ENCODE measurements at regions not wholly inside any gene's neighbourhood (a gene's known extent, or its start where the extent isn't known, plus 50 kb on each side); places are given as distances from the start of the nearest gene placed in this dataset.

- H3K4me1 ChIP-seq (ENCODE audit: control insufficient read depth, insufficient read depth, low read length): no peaks in the 10 kb centered on the region
- no peaks in the 10 kb centered on the region for H4K20me1 ChIP-seq (ENCODE audit: insufficient read depth, low read length)
- no peak overlapping the region for H3K27ac ChIP-seq (ENCODE audit: insufficient read depth, low read length)
- H2AK9ac ChIP-seq (replicated peaks; ENCODE audit: low read depth, low read length, poor library complexity): no peak overlapping the region
- no peak overlapping the region for H3K23ac ChIP-seq (ENCODE audit: low read depth, low read length)
- H2AFZ ChIP-seq (replicated peaks; ENCODE audit: low read length, poor library complexity): no peak overlapping the region
- no CpG with 5 or more reads among the region's 2 CpGs for WGBS, 2 experiments (ENCODE audit: extremely low coverage in 2 of 2, insufficient read length in 1 of 2)
- H2BK120ac ChIP-seq (ENCODE audit: low read depth, low read length): no peak overlapping the region
- no peak overlapping the region for H4K5ac ChIP-seq (ENCODE audit: low read depth, low read length)
- TF ChIP-seq FOS (IDR thresholded peaks at IDR 0.05; ENCODE audit: low read depth, low read length) (no peak), RFX5 (IDR thresholded peaks at IDR 0.05; ENCODE audit: low read depth, low read length) (no peak)
- no peaks in the 10 kb centered on the region for H3K9me1 ChIP-seq (ENCODE audit: insufficient read depth, low read length)
- H3K9me3 ChIP-seq (ENCODE audit: control insufficient read depth, insufficient read depth, low read length): peaks cover 6% of the 10 kb centered on the region
- no peak overlapping the region for H2BK5ac ChIP-seq (ENCODE audit: low read depth, low read length, poor library complexity, severe bottlenecking)
- H3K79me1 ChIP-seq (ENCODE audit: low read depth in 1 of 2, low read length in 2 of 2): no peaks in the 10 kb centered on the region
- DNase-seq: no peak
- H2AK5ac ChIP-seq (ENCODE audit: low read depth, low read length): no peak overlapping the region
- H3K4me2 ChIP-seq (ENCODE audit: low read depth, low read length): no peak overlapping the region
- H2BK15ac ChIP-seq (ENCODE audit: low read depth, low read length): no peak overlapping the region
- H3K56ac ChIP-seq (ENCODE audit: extremely low read depth, insufficient read depth, low read length): no peak overlapping the region
- no peak overlapping the region for H3K4ac ChIP-seq (ENCODE audit: low read depth, low read length)
- intact Hi-C loops (cut with micrococcal nuclease) (no loop called here), in situ Hi-C loops (cut with MboI; ENCODE audit: low sequenced_read_pairs) (no loop called here), dilution Hi-C loops (cut with HindIII; ENCODE audit: low sequenced_read_pairs, unreplicated experiment) (no loop called here)
- no peak overlapping the region for H4K91ac ChIP-seq (ENCODE audit: insufficient read depth, low read depth, low read length)
- ChIA-PET POLR2A (ENCODE audit: unreplicated experiment) (no interaction called here), CTCF (no interaction called here)
- BruUV-seq (replicated peaks): no TSS peak
- no peaks in the 10 kb centered on the region for H3K27me3 ChIP-seq (ENCODE audit: control insufficient read depth, insufficient read depth, low read length)
- H3K18ac ChIP-seq (ENCODE audit: low read depth, low read length): no peak overlapping the region
- H3K4me3 ChIP-seq (ENCODE audit: insufficient read depth, low read depth, low read length): no peak overlapping the region
- H2BK20ac ChIP-seq (ENCODE audit: low read depth, low read length): no peak overlapping the region
- H3K36me3 ChIP-seq (ENCODE audit: control insufficient read depth, insufficient read depth, low read length): no peaks in the 10 kb centered on the region
- no peak overlapping the region for H3K9ac ChIP-seq (ENCODE audit: low read depth, low read length)
- no peak for ATAC-seq (ENCODE audit: low read depth)
- no peak overlapping the region for H4K8ac ChIP-seq (ENCODE audit: low read depth in 2 of 2, low read length in 2 of 2)
- H3K14ac ChIP-seq (replicated peaks; ENCODE audit: low read depth, low read length): no peak overlapping the region
Measured at GRCh38 chr2:2491964-2492363, 160.9 kb upstream of the MYT1L start.
